ENCODE measurements at regions not wholly inside any gene's neighbourhood (a gene's known extent, or its start where the extent isn't known, plus 50 kb on each side); places are given as distances from the start of the nearest gene placed in this dataset.
A peak's percentile ranks its signal among the peaks of the same experiment; 100 is the strongest.

- TF ChIP-seq INSM2 (tag by site-specific recombination; IDR thresholded peaks at IDR 0.05) (no peak), ZNF585B (tag by site-specific recombination; IDR thresholded peaks at IDR 0.05) (no peak), HOXA7 (CRISPR knock-in tag; IDR thresholded peaks at IDR 0.05; ENCODE audit: borderline replicate concordance) (no peak), SP7 (tag by site-specific recombination; IDR thresholded peaks at IDR 0.05) (no peak), ZNF214 (tag by site-specific recombination; IDR thresholded peaks at IDR 0.05; ENCODE audit: borderline replicate concordance) (no peak), TCF7L2 (IDR thresholded peaks at IDR 0.05; ENCODE audit: borderline replicate concordance, low read depth, low read length) (peak; percentile 98), ATF2 (tag by site-specific recombination; IDR thresholded peaks at IDR 0.05; ENCODE audit: low read depth) (0 out of 2 replicates have a peak, but pooled peaks have one; percentile 14), ZNF629 (tag by site-specific recombination; IDR thresholded peaks at IDR 0.05) (peak; percentile 41; the same call in 1 of the 2 replicates), GLI4 (tag by site-specific recombination; IDR thresholded peaks at IDR 0.05) (no peak)
- TF ChIP-seq, protein P1, sequence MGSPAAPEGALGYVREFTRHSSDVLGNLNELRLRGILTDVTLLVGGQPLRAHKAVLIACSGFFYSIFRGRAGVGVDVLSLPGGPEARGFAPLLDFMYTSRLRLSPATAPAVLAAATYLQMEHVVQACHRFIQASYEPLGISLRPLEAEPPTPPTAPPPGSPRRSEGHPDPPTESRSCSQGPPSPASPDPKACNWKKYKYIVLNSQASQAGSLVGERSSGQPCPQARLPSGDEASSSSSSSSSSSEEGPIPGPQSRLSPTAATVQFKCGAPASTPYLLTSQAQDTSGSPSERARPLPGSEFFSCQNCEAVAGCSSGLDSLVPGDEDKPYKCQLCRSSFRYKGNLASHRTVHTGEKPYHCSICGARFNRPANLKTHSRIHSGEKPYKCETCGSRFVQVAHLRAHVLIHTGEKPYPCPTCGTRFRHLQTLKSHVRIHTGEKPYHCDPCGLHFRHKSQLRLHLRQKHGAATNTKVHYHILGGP (tag by site-specific recombination; IDR thresholded peaks at IDR 0.05) = no peak
- TF ChIP-seq, protein P2, sequence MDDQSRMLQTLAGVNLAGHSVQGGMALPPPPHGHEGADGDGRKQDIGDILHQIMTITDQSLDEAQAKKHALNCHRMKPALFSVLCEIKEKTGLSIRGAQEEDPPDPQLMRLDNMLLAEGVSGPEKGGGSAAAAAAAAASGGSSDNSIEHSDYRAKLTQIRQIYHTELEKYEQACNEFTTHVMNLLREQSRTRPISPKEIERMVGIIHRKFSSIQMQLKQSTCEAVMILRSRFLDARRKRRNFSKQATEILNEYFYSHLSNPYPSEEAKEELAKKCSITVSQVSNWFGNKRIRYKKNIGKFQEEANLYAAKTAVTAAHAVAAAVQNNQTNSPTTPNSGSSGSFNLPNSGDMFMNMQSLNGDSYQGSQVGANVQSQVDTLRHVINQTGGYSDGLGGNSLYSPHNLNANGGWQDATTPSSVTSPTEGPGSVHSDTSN (CRISPR knock-in tag; IDR thresholded peaks at IDR 0.05) = no peak
- TF ChIP-seq, protein P3, sequence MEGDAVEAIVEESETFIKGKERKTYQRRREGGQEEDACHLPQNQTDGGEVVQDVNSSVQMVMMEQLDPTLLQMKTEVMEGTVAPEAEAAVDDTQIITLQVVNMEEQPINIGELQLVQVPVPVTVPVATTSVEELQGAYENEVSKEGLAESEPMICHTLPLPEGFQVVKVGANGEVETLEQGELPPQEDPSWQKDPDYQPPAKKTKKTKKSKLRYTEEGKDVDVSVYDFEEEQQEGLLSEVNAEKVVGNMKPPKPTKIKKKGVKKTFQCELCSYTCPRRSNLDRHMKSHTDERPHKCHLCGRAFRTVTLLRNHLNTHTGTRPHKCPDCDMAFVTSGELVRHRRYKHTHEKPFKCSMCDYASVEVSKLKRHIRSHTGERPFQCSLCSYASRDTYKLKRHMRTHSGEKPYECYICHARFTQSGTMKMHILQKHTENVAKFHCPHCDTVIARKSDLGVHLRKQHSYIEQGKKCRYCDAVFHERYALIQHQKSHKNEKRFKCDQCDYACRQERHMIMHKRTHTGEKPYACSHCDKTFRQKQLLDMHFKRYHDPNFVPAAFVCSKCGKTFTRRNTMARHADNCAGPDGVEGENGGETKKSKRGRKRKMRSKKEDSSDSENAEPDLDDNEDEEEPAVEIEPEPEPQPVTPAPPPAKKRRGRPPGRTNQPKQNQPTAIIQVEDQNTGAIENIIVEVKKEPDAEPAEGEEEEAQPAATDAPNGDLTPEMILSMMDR (tag by site-specific recombination; IDR thresholded peaks at IDR 0.05) = no peak
These were observed 187.8 kb upstream of the HNRNPA3 start for GRCh38 chr2:177024765-177025164.
